Esophagus (tissue), 2 donors: ENCODE measurements at regions not wholly inside any gene's neighbourhood (a gene's known extent, or its start where the extent isn't known, plus 50 kb on each side); places are given as distances from the start of the nearest gene placed in this dataset.

Experiments
- H3K27ac ChIP-seq, 2 donors: one replicate each; pipeline ENCODE4 v1.5.1; 2013; ENCODE audit warnings: low read depth in 2 of 2, mild to moderate bottlenecking in 2 of 2, inconsistent platforms in 1 of 2, low read length in 1 of 2, moderate library complexity in 1 of 2
- H3K27me3 ChIP-seq, 2 donors: one replicate each; pipeline ENCODE4 v1.6.1; 2013; ENCODE audit warnings: low read length in 2 of 2, control low read depth in 1 of 2, mild to moderate bottlenecking in 1 of 2; ENCODE audit not compliant: insufficient read depth in 2 of 2, control insufficient read depth in 1 of 2
- H3K36me3 ChIP-seq, 2 donors: one replicate each; pipeline ENCODE4 v1.6.1; 2013; ENCODE audit warnings: low read length in 1 of 2; ENCODE audit not compliant: control insufficient read depth in 2 of 2, insufficient read depth in 2 of 2
- H3K4me1 ChIP-seq, 2 donors: one replicate each; pipeline ENCODE4 v1.6.1; 2013; ENCODE audit warnings: low read length in 1 of 2; ENCODE audit not compliant: control insufficient read depth in 2 of 2, insufficient read depth in 2 of 2
- H3K4me3 ChIP-seq, 2 donors: one replicate each; pipeline ENCODE4 v1.5.1; 2013; ENCODE audit warnings: low read length in 2 of 2, mild to moderate bottlenecking in 2 of 2, low read depth in 1 of 2, moderate library complexity in 1 of 2
- H3K9me3 ChIP-seq, 2 donors: one replicate each; pipeline ENCODE4 v1.6.1; 2013; ENCODE audit warnings: mild to moderate bottlenecking in 2 of 2, low read depth in 1 of 2, low read length in 1 of 2, moderate library complexity in 1 of 2; ENCODE audit not compliant: control insufficient read depth in 2 of 2, insufficient read depth in 1 of 2
- WGBS, 2 donors: extraction: QIAGEN DNeasy Blood & Tissue Kit; methylation state at CpG; one replicate each; pipeline ENCODE4 v1.1.7; 2013; 5-methylcytosine and 5-hydroxymethylcytosine counted together
- donor health status: healthy with polysubstance abuse.
- donor health status: Bipolar disorder and iron deficiency.

GRCh38 chr1:214216021-214216420, 64.9 kb upstream of the SMYD2 start:
- Histone ChIP-seq H3K4me3 (no peak overlapping the region), H3K36me3 (no peaks in the 10 kb centered on the region), H3K27me3 (no peaks in the 10 kb centered on the region), H3K27ac (no peak overlapping the region), H3K9me3 (no peaks in the 10 kb centered on the region), H3K4me1 (peaks cover 0 to 2% of the 10 kb centered on the region in 2 donors)
- 51 to 65% methylated on average over 1 of the region's 1 CpG for WGBS, 2 donors

- no peak overlapping the region for H3K4me3 ChIP-seq
- H3K27ac ChIP-seq, result no peak overlapping the region
- H3K27me3 ChIP-seq, result no peaks in the 10 kb centered on the region
- peaks cover 0 to 2% of the 10 kb centered on the region in 2 donors for H3K4me1 ChIP-seq
- no peaks in the 10 kb centered on the region for H3K36me3 ChIP-seq
- no peaks in the 10 kb centered on the region for H3K9me3 ChIP-seq
These were observed 64.2 kb upstream of the SMYD2 start for GRCh38 chr1:214216779-214217178.

- 76 to 85% methylated on average over 4 of the region's 4 CpGs for WGBS, 2 donors
- Histone ChIP-seq H3K27ac (no peak overlapping the region), H3K36me3 (no peaks in the 10 kb centered on the region), H3K4me1 (no peaks in the 10 kb centered on the region), H3K4me3 (no peak overlapping the region), H3K27me3 (no peaks in the 10 kb centered on the region), H3K9me3 (no peaks in the 10 kb centered on the region)
These were observed 61.1 kb upstream of the SMYD2 start for GRCh38 chr1:214219902-214220301.

- WGBS, 2 donors, result 83 to 90% methylated on average over 5 of the region's 5 CpGs
- Histone ChIP-seq H3K9me3 (no peaks in the 10 kb centered on the region), H3K27ac (no peak overlapping the region), H3K4me1 (no peaks in the 10 kb centered on the region), H3K27me3 (no peaks in the 10 kb centered on the region), H3K4me3 (no peak overlapping the region), H3K36me3 (no peaks in the 10 kb centered on the region)
These were observed 60.1 kb upstream of the SMYD2 start for GRCh38 chr1:214220891-214221290.

GRCh38 chr1:214224611-214225354, 56.2 kb upstream of the SMYD2 start:
- Histone ChIP-seq H3K4me1 (no peaks in the 10 kb centered on the region), H3K4me3 (peak overlapping the region in 1 of 2 donors; percentile 12), H3K9me3 (no peaks in the 10 kb centered on the region), H3K36me3 (no peaks in the 10 kb centered on the region), H3K27ac (no peak overlapping the region), H3K27me3 (no peaks in the 10 kb centered on the region)
- WGBS, 2 donors, result 13 to 15% methylated on average over 24 of the region's 24 CpGs

GRCh38 chr1:214228976-214229375, 52.0 kb upstream of the SMYD2 start:
- no peaks in the 10 kb centered on the region for H3K9me3 ChIP-seq
- no peak overlapping the region for H3K4me3 ChIP-seq
- WGBS, 2 donors, result 73 to 90% methylated on average over 3 of the region's 3 CpGs
- H3K36me3 ChIP-seq, result no peaks in the 10 kb centered on the region
- H3K4me1 ChIP-seq, result no peaks in the 10 kb centered on the region
- no peak overlapping the region for H3K27ac ChIP-seq
- no peaks in the 10 kb centered on the region for H3K27me3 ChIP-seq

- WGBS, 2 donors, result 90 to 93% methylated on average over 4 of the region's 4 CpGs
- H3K9me3 ChIP-seq, result no peaks in the 10 kb centered on the region
- no peaks in the 10 kb centered on the region for H3K27me3 ChIP-seq
- H3K27ac ChIP-seq, result no peak overlapping the region
- no peaks in the 10 kb centered on the region for H3K4me1 ChIP-seq
- no peaks in the 10 kb centered on the region for H3K36me3 ChIP-seq
- no peak overlapping the region for H3K4me3 ChIP-seq
These were observed 51.2 kb upstream of the SMYD2 start for GRCh38 chr1:214229736-214230135.
